ENCODE measurements at regions not wholly inside any gene's neighbourhood (a gene's known extent, or its start where the extent isn't known, plus 50 kb on each side); places are given as distances from the start of the nearest gene placed in this dataset.

GRCh38 chr20:11982955-11983470 lies 65.3 kb downstream of the BTBD3 start:
- no peaks in the 10 kb centered on the region for H4K20me1 ChIP-seq (replicated peaks; ENCODE audit: control insufficient read depth, extremely low read depth, insufficient read depth, low read length)
- intact Hi-C loops (cut with micrococcal nuclease), result no loop called here
- TF ChIP-seq, protein P1, sequence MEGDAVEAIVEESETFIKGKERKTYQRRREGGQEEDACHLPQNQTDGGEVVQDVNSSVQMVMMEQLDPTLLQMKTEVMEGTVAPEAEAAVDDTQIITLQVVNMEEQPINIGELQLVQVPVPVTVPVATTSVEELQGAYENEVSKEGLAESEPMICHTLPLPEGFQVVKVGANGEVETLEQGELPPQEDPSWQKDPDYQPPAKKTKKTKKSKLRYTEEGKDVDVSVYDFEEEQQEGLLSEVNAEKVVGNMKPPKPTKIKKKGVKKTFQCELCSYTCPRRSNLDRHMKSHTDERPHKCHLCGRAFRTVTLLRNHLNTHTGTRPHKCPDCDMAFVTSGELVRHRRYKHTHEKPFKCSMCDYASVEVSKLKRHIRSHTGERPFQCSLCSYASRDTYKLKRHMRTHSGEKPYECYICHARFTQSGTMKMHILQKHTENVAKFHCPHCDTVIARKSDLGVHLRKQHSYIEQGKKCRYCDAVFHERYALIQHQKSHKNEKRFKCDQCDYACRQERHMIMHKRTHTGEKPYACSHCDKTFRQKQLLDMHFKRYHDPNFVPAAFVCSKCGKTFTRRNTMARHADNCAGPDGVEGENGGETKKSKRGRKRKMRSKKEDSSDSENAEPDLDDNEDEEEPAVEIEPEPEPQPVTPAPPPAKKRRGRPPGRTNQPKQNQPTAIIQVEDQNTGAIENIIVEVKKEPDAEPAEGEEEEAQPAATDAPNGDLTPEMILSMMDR (IDR thresholded peaks at IDR 0.05; ENCODE audit: extremely low read depth in 1 of 2, insufficient read depth in 1 of 2, low read depth in 1 of 2, low read length in 2 of 2), result no peak
- TF ChIP-seq POLR2A (IDR thresholded peaks at IDR 0.05; ENCODE audit: low read depth, low read length) (no peak), MAX (IDR thresholded peaks at IDR 0.05; ENCODE audit: insufficient read depth, insufficient read length) (no peak), FOS (IDR thresholded peaks at IDR 0.05; ENCODE audit: borderline replicate concordance, insufficient read depth, low read length) (no peak), POLR2AphosphoS5 (IDR thresholded peaks at IDR 0.05; ENCODE audit: insufficient read depth, low read depth, low read length) (no peak), GATA2 (IDR thresholded peaks at IDR 0.05; ENCODE audit: insufficient read depth, insufficient read length, low read depth, low read length) (no peak), EZH2 (IDR thresholded peaks at IDR 0.05; ENCODE audit: borderline replicate concordance, low read depth, low read length, severe bottlenecking) (no peak), MYC (IDR thresholded peaks at IDR 0.05; ENCODE audit: low read depth, low read length) (no peak), JUN (IDR thresholded peaks at IDR 0.05; ENCODE audit: borderline replicate concordance, insufficient read depth, insufficient read length, low read depth) (no peak)

More at GRCh38 chr20:11982955-11983470, 65.3 kb downstream of the BTBD3 start:
- Histone ChIP-seq H3K9me3 (replicated peaks; ENCODE audit: control insufficient read depth, insufficient read depth, low read length) (no peaks in the 10 kb centered on the region), H3K27me3 (ENCODE audit: control insufficient read depth in 2 of 2, insufficient read depth in 2 of 2, low read length in 2 of 2) (no peaks in the 10 kb centered on the region), H3K4me3 (replicated peaks in 1 of 3; ENCODE audit: insufficient read depth in 1 of 3, low read depth in 1 of 3, low read length in 3 of 3) (no peak overlapping the region), H3K4me1 (ENCODE audit: control insufficient read depth, extremely low read depth, insufficient read depth, low read length) (no peaks in the 10 kb centered on the region), H3K9me1 (replicated peaks; ENCODE audit: control insufficient read depth, extremely low read depth, insufficient read depth, low read length) (no peaks in the 10 kb centered on the region), H3K36me3 (ENCODE audit: control insufficient read depth in 2 of 2, extremely low read depth in 1 of 2, insufficient read depth in 2 of 2, low read length in 2 of 2) (no peaks in the 10 kb centered on the region), H3K9ac (replicated peaks; ENCODE audit: extremely low read depth, insufficient read depth, low read length) (no peak overlapping the region), H2AFZ (ENCODE audit: low read depth, low read length) (no peak overlapping the region), H3K27ac (ENCODE audit: insufficient read depth, low read depth, low read length) (no peak overlapping the region), H3K4me2 (ENCODE audit: insufficient read depth, low read length) (no peak overlapping the region), H3K79me2 (ENCODE audit: control insufficient read depth, insufficient read depth, low read length) (no peaks in the 10 kb centered on the region)
- BruUV-seq (replicated peaks), result no TSS peak
- FAIRE-seq (no peak), DNase-seq (ENCODE audit: low read depth, low spot score) (no peak)
- dilution Hi-C loops (cut with MboI; ENCODE audit: extremely low pct_ligation_motif_present, low sequenced_read_pairs), result no loop called here
- ChIA-PET POLR2A (no interaction called here), CTCF (no interaction called here)
